ENCODE measurements at regions not wholly inside any gene's neighbourhood (a gene's known extent, or its start where the extent isn't known, plus 50 kb on each side); places are given as distances from the start of the nearest gene placed in this dataset.

DNA sequence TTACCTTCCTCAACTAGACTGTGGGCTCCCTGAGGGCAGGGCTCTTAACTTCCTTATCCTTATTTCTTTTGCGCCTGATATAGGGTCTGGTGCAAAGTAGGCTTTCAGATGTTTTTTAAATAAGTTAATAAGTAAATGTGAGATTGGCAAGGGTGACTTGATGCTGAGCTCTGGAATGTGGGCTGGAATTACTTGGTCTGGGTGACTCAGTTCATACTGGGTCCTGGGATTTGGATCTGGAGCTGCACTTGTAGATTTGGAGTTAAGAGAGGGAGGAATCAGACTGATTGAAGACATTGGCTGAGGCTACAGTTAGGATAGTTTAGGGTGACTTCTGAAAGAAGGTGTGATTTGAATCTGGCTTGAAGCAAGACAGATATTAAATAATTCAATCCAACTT lies 190.9 kb downstream of the GIPC2 start:
- Histone ChIP-seq H3K79me2 (ENCODE audit: low read length) (no peaks in the 10 kb centered on the region), H3K36me3 (ENCODE audit: low read depth, low read length) (peaks cover 8% of the 10 kb centered on the region; the same call in 1 of the 2 replicates), H3K9ac (ENCODE audit: low read length) (peak overlapping the region; percentile 38; the same call in 1 of the 2 replicates), H2AFZ (ENCODE audit: low read length) (no peak overlapping the region), H3F3A (ENCODE audit: low read length, unreplicated experiment) (peaks cover 10% of the 10 kb centered on the region), H3K4me1 (ENCODE audit: insufficient read depth, low read length) (peaks cover 38% of the 10 kb centered on the region), H3K27ac (ENCODE audit: low read length) (peak overlapping the region; percentile 88), H4K20me1 (ENCODE audit: low read length) (no peaks in the 10 kb centered on the region), H3K27me3 (ENCODE audit: low read length) (no peaks in the 10 kb centered on the region), H3K4me2 (ENCODE audit: low read length) (peak overlapping the region; percentile 49), H3K9me3 (ENCODE audit: low read length) (no peaks in the 10 kb centered on the region), H3K9me2 (replicated peaks; ENCODE audit: low read length) (no peaks in the 10 kb centered on the region), H3K4me3 (ENCODE audit: low read length) (no peak overlapping the region)
- TF ChIP-seq EZH2 (IDR thresholded peaks at IDR 0.05; ENCODE audit: low read length, unreplicated experiment) (no peak), EZH2phosphoT487 (IDR thresholded peaks at IDR 0.05; ENCODE audit: borderline replicate concordance, low read length) (no peak)
- TF ChIP-seq, protein P1, sequence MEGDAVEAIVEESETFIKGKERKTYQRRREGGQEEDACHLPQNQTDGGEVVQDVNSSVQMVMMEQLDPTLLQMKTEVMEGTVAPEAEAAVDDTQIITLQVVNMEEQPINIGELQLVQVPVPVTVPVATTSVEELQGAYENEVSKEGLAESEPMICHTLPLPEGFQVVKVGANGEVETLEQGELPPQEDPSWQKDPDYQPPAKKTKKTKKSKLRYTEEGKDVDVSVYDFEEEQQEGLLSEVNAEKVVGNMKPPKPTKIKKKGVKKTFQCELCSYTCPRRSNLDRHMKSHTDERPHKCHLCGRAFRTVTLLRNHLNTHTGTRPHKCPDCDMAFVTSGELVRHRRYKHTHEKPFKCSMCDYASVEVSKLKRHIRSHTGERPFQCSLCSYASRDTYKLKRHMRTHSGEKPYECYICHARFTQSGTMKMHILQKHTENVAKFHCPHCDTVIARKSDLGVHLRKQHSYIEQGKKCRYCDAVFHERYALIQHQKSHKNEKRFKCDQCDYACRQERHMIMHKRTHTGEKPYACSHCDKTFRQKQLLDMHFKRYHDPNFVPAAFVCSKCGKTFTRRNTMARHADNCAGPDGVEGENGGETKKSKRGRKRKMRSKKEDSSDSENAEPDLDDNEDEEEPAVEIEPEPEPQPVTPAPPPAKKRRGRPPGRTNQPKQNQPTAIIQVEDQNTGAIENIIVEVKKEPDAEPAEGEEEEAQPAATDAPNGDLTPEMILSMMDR (conservative IDR thresholded peaks at IDR 0.05; ENCODE audit: low read depth, low read length) = no peak
- ChIA-PET POLR2A (ENCODE audit: unreplicated experiment) (interaction anchor here (0.7 kb wide), 1 partner anchor 63 kb away, joined by 4 read pairs; no protein-coding TSS in a partner anchor), CTCF (interaction anchor here (1.6 kb wide), 1 partner anchor 18 kb away, joined by 5 read pairs; no protein-coding TSS in a partner anchor)
- DNase-seq (peak; percentile 72), ATAC-seq (peak; percentile 21)
- intact Hi-C loops (cut with micrococcal nuclease) = loop anchor here (1.0 to 5.0 kb wide), 7 partner anchors 18 to 371 kb away; no protein-coding TSS in a partner anchor
- BruUV-seq (replicated peaks) = no TSS peak

DNA sequence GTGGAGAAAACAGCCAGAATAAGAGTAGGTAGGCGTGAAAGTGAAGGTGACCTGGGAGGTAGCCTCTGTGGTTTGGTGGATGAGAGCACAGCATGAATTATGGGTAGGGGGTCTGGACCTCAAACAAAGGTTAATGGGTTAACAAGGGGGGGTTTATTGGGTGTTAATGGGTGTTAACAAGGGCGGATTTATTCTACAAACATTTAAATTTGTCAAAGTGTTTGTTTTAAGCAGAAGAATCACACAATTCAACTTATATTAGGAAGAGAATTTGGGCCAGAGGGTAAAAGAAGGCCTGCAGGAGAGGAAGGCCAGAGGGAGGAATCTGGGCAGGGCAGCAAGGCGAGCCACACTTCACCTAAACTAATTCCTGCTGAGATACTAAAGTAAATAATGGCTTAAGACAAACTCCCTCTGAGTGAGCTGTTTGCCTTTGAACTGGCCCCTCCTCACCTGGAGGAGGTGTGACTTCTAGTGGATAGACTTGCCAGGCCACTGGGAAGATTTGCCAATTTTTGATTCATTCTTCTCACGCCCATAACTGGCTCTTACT lies 191.7 kb downstream of the GIPC2 start:
- no peak for TF ChIP-seq EZH2phosphoT487 (IDR thresholded peaks at IDR 0.05; ENCODE audit: borderline replicate concordance, low read length)
- TF ChIP-seq EZH2 (IDR thresholded peaks at IDR 0.05; ENCODE audit: low read length, unreplicated experiment) = no peak
- TF ChIP-seq, protein P1 (conservative IDR thresholded peaks at IDR 0.05; ENCODE audit: low read depth, low read length) = no peak
- DNase-seq (peak; percentile 98), ATAC-seq (peak; percentile 97)
- Histone ChIP-seq H3K4me3 (ENCODE audit: low read length) (no peak overlapping the region), H3K9me3 (ENCODE audit: low read length) (no peaks in the 10 kb centered on the region), H3K79me2 (ENCODE audit: low read length) (no peaks in the 10 kb centered on the region), H3K9me2 (replicated peaks; ENCODE audit: low read length) (no peaks in the 10 kb centered on the region), H3K4me2 (ENCODE audit: low read length) (peak overlapping the region; percentile 53), H3K9ac (ENCODE audit: low read length) (peak overlapping the region; percentile 38; the same call in 1 of the 2 replicates), H4K20me1 (ENCODE audit: low read length) (no peaks in the 10 kb centered on the region), H3K27me3 (ENCODE audit: low read length) (no peaks in the 10 kb centered on the region), H3F3A (ENCODE audit: low read length, unreplicated experiment) (peaks cover 10% of the 10 kb centered on the region), H3K36me3 (ENCODE audit: low read depth, low read length) (peaks cover 8% of the 10 kb centered on the region; the same call in 1 of the 2 replicates), H3K4me1 (ENCODE audit: insufficient read depth, low read length) (peaks cover 38% of the 10 kb centered on the region), H2AFZ (ENCODE audit: low read length) (no peak overlapping the region), H3K27ac (ENCODE audit: low read length) (peak overlapping the region; percentile 89)
- intact Hi-C loops (cut with micrococcal nuclease) = loop anchor here (1.0 to 5.0 kb wide), 7 partner anchors 17 to 370 kb away; no protein-coding TSS in a partner anchor
- no TSS peak for BruUV-seq (replicated peaks)
- ChIA-PET CTCF (interaction anchor here (0.6 to 1.6 kb wide), 3 partner anchors 16 to 66 kb away, joined by 3 to 5 read pairs (median 4); no protein-coding TSS in a partner anchor), POLR2A (ENCODE audit: unreplicated experiment) (interaction anchor here (0.5 to 0.7 kb wide), 4 partner anchors 17 to 264 kb away, joined by 4 to 19 read pairs (median 4); no protein-coding TSS in a partner anchor)

DNA sequence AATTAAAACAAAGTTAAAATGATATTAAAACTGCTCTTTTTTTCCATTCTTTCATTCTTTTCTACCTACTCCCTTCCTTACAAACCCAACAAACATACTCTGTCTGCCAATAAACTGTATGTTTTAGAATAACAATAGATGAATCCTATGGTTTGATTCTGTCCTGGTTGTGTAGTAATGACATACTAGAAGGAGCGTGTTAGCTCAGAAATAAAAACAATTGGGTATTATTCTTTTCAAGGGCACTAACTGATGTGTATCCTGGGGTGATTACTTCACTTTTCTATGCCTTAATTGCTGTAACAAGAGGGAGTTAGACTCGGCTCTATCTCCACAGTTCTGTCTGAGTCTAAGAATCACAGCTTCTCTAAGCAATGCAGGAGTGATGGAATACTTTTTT lies 194.4 kb downstream of the GIPC2 start:
- H3F3A ChIP-seq (ENCODE audit: low read length, unreplicated experiment) = peaks cover 10% of the 10 kb centered on the region
- no peak overlapping the region for H2AFZ ChIP-seq (ENCODE audit: low read length)
- no TSS peak for BruUV-seq (replicated peaks)
- peaks cover 8% of the 10 kb centered on the region; the same call in 1 of the 2 replicates for H3K36me3 ChIP-seq (ENCODE audit: low read depth, low read length)
- no peaks in the 10 kb centered on the region for H3K9me3 ChIP-seq (ENCODE audit: low read length)
- H3K4me2 ChIP-seq (ENCODE audit: low read length) = no peak overlapping the region
- TF ChIP-seq EZH2 (IDR thresholded peaks at IDR 0.05; ENCODE audit: low read length, unreplicated experiment) = no peak
- no peak for TF ChIP-seq EZH2phosphoT487 (IDR thresholded peaks at IDR 0.05; ENCODE audit: borderline replicate concordance, low read length)
- TF ChIP-seq, protein P1 (conservative IDR thresholded peaks at IDR 0.05; ENCODE audit: low read depth, low read length) = no peak
- no peaks in the 10 kb centered on the region for H3K9me2 ChIP-seq (replicated peaks; ENCODE audit: low read length)
- H4K20me1 ChIP-seq (ENCODE audit: low read length) = no peaks in the 10 kb centered on the region
- H3K4me1 ChIP-seq (ENCODE audit: insufficient read depth, low read length) = peaks cover 38% of the 10 kb centered on the region
- H3K4me3 ChIP-seq (ENCODE audit: low read length) = no peak overlapping the region
- ChIA-PET POLR2A (ENCODE audit: unreplicated experiment) (no interaction called here), CTCF (no interaction called here)
- intact Hi-C loops (cut with micrococcal nuclease) = no loop called here
- DNase-seq = no peak
- no peak for ATAC-seq
- H3K27me3 ChIP-seq (ENCODE audit: low read length) = no peaks in the 10 kb centered on the region
- no peak overlapping the region for H3K27ac ChIP-seq (ENCODE audit: low read length)
- H3K9ac ChIP-seq (ENCODE audit: low read length) = no peak overlapping the region
- H3K79me2 ChIP-seq (ENCODE audit: low read length) = no peaks in the 10 kb centered on the region

Data from PC-3 (cell line).